ENCODE measurements at regions not wholly inside any gene's neighbourhood (a gene's known extent, or its start where the extent isn't known, plus 50 kb on each side); places are given as distances from the start of the nearest gene placed in this dataset.

DNA sequence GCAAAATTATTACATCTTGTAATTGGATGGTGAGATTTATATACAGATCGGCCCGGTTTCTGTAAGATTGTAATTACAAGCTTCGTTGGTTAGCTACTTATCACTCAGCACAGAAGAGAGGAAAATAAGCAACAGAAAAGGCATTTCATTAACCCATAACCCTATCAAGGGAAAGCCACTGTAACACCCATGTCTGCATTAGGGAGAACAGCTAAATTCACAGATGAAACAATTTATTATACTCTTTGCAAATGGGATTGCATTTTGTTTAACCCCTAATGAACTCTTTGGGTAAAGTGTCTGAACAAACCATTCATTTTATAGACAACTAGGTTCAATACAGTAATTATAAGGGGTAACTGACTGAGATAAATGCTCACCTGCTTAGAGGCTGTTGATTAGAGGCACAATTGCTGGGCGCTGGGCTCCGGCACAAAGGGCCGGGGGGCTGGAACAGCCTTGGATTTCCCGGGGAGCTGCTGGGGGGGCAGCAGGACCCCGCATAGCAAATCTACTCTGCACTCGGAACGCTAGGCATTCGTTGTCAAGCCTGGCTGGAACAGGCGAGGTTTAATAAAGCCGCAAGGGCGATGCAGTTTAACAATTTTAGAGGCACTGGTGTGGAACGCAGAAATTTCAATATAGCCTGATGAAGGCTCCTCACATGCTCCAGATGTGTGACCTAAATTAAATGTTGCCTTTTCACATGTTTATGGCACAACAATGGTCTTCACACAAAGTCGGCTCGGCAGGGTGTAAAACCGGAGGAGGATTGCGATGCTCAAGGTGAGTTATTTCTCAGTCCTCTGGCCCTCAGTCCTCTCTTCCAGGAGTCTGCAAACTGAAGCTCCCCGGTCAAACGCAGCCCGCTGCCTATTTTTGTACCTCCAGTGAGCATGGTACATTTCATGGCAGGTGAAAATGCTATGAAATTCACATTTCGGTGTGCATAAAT lies 134.0 kb upstream of the IRX6 start:
- in situ Hi-C loops (cut with HindIII; ENCODE audit: low sequenced_read_pairs): no loop called here
- DNase-seq (ENCODE audit: low spot score): no peak

DNA sequence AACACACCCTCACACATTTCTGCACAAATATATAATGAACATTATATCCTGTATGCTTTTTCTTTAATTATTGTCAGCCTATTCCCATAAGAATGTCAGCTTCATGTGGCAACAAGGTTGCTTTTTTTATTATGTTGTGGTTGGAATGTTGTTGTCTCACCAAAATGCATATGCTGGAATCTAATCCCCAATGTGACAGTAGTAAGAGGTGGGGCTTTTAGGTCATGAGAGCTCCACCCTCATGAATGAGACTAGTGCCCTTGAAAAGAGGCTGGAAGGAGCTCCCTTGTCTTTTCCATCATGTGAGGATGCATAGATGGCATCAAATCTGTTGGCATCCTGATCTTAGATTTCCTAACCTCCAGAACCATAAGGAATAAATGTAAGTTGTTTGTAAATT lies 131.3 kb upstream of the IRX6 start:
- in situ Hi-C loops (cut with HindIII; ENCODE audit: low sequenced_read_pairs): no loop called here
- no peak for DNase-seq (ENCODE audit: low spot score)

DNA sequence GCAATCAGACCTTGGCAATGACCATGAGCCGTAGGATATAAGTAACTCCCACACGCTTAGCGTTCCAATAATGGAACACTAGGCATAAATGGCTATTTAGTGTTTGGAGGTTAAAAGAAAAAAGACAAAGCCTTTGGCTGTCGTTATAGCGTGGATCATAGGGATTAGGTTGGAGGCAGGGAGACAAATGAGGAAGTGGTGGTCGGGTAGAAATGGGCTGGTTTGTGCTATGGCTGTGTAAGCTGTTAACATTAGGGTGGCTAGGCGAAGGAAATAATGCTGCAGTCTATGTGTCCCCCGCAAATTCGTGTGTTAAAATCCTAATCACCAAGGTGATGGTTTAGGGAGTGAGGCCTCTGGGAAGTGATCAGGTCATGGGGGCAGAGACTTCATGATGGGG lies 120.4 kb upstream of the IRX6 start:
- in situ Hi-C loops (cut with HindIII; ENCODE audit: low sequenced_read_pairs): no loop called here
- DNase-seq (ENCODE audit: low spot score): no peak

DNA sequence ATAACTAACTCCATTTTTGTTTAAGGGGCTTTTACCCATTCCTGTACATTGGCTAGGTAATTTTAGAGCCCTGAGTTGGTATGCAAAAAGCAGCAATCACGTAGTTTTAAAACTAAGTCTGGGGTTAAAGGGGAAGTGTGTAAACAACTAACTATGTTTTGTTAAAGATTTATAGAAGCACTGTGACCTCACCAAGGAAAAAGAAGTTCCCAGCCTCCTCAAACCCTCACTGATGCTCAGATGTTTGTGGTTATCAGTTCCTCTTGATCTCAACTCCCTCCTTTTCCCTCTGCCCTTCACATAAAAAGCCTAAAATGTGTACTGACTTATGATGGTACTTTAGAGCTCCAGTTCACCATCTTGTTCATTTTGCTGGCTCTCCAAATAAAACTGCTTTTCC lies 119.9 kb upstream of the IRX6 start:
- in situ Hi-C loops (cut with HindIII; ENCODE audit: low sequenced_read_pairs): no loop called here

DNA sequence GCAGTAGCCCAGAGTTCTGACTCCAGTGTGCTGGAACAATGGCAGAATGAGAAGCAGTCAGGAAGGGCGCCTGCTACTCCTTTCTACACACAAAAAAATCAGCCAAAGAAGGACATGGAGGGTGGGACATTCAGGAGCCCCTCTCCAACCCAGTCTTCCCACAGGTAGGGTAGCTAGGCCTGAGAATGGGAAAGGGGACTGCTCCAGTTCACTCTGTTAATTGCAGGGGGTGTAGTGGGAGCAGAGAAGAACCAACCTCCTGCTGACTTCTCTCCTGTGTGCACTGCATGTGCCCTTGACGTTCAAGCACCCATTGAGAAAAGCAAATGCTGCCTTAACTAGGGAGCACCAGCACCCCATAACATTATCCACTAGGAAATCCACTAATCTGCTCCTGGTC lies 119.1 kb upstream of the IRX6 start:
- in situ Hi-C loops (cut with HindIII; ENCODE audit: low sequenced_read_pairs): no loop called here
- DNase-seq (ENCODE audit: low spot score): no peak

More for the DNA sequence above, 119.9 kb upstream of the IRX6 start:
- DNase-seq (ENCODE audit: low spot score): no peak

DNA sequence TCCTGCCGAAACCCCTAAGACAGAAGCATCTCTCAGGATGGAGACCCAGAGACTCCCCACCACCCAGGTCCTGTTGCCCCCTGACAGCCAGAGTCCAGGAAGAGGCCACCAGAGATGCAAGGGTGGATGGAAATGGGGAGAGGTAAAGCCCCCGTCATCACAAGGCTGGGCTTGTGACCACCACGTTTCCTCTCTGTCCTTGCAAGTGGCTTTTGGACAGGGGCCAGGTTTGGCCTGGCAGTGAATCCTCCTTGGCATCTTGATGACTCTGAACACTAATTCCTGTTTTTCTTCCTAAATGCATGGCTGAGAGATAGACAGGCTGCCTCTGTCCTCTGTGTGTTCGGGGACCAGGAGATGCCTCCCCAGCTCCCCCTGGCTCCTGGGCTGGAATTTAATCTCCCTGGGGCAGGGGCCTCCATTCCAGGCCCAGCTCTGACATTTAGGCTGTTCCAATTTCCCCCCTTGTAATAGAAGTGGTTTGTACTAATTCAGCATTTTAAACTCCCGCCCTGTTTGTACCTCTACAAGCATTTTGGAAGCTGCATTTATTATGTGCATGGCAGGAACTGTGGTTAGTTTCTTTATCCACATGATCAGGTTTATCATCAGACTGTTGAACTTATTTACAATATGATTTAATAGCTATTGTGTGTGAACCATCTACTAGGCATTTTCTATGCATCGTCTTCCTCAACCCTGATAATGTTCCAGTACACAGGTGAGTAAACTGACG lies 116.1 kb upstream of the IRX6 start:
- peak; percentile 3 for DNase-seq (ENCODE audit: low spot score)
- in situ Hi-C loops (cut with HindIII; ENCODE audit: low sequenced_read_pairs): no loop called here

DNA sequence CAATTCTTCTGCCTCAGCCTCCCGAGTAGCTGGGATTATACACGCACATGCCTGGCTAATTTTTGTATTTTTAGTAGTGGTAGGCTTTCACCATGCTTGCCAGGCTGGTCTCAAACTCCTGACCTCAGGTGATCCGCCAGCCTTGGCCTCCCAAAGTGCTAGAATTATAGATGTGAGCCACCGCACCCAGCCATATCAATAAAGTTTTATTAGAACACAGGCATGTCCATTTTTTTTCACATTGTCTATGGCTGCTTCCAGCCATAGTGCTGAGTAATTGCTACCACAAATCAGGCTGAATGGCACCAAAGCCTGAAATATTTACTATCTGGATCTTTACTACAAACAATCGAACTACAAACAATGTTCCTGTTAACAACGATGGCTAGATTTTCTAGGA lies 114.4 kb upstream of the IRX6 start:
- in situ Hi-C loops (cut with HindIII; ENCODE audit: low sequenced_read_pairs): no loop called here
- no peak for DNase-seq (ENCODE audit: low spot score)

DNA sequence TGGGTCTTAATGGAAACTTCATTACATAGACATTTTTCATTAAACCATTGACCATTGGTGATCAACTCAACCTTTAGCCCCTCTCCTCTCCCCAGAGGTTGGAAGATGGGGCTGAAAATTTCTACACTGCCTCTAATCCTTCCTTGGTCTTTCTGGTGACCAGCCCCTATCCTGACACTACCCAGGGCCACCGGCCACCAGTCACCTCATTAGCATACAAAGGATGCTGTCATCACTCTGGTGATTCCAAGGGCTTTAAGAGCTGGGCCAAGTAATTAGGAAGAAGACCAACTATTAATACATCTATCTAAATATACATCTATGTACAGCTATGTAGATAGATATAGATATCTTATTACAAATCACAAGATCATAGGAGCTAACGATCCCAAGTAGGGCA lies 111.2 kb upstream of the IRX6 start:
- in situ Hi-C loops (cut with HindIII; ENCODE audit: low sequenced_read_pairs): no loop called here
- DNase-seq (ENCODE audit: low spot score): no peak

DNA sequence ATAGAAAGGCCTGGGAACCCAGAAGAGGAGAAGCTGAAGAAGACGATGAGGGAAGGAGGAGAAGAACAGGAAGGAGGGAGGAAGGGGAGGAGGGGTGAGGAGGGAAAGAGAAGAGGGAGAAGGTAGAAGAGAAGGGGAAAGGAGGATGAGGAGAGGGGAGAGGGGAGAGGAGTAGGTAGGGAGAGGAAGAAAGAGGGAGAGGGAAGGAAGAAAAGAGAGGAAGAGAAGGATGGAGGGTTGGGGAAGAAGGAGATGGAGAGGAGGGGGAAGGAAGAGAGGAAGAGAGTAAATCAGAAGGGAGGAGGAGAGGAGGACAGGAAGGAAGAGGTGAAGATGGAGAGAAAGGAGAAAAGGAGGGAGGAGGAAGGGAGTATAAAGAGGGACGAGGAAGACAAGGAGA lies 109.6 kb upstream of the IRX6 start:
- in situ Hi-C loops (cut with HindIII; ENCODE audit: low sequenced_read_pairs): no loop called here
- DNase-seq (ENCODE audit: low spot score): no peak

DNA sequence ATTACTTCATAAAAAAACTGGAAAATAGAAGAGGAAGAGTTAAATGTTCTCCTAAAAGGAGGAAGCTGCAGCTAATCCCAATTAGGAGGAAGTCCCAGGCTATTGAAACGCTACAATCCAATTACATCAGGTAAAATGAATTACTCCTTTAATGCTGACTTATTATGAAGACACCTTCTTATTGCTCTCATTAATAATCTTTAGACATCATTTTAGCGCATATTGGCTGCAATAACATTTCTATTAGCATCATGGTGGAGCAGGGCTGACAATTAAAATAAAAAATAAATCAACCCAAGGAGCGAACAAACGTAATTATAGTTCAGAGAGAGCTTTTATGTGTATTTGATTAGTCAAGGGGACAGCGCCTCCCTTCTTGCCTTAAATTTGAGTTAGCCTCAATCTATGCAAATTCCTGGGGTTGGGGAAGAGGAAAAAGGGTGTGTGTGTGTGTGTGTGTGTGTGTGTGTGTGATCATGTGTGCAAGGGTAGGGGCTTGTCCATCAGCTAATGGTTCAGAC lies 109.0 kb upstream of the IRX6 start:
- in situ Hi-C loops (cut with HindIII; ENCODE audit: low sequenced_read_pairs): no loop called here
- no peak for DNase-seq (ENCODE audit: low spot score)

DNA sequence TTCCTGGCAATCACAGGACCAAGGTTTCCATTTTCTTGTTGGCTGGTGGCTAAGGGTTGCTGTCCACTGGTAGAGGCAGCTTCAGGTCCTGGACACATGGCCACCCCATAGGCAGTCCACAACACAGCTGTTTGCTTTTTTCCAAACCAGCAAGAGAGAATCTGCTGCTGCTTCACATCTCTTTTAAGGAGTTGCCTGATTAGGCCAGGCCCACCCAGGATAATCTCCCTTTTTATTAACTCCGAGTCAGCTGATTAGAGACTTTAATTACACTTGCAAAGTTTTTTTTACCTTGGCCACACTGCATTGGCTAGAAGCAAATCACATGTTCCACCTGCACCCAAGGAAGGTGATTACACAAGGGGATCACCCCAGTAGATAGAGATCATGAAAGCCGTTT lies 106.6 kb upstream of the IRX6 start:
- in situ Hi-C loops (cut with HindIII; ENCODE audit: low sequenced_read_pairs): no loop called here
- DNase-seq (ENCODE audit: low spot score): no peak

DNA sequence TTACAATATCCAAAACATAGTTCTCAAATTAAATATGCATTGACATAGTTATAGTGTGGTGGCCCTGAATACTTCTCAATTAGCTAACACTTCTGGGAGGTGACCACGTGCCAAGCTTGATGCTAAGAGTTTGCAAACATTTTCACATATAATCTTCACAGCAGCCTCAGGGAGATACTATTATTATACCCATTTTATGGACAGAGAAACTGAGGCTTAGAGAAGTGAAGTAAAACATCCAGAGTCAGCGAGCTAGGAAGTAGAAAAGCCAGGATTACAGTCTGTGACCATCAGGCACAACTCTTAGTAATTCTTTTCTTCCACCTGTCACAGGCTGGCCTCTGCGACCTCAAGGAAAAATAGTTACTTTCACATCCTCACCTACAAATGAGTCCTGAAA lies 102.2 kb upstream of the IRX6 start:
- no peak for DNase-seq (ENCODE audit: low spot score)
- in situ Hi-C loops (cut with HindIII; ENCODE audit: low sequenced_read_pairs): no loop called here

DNA sequence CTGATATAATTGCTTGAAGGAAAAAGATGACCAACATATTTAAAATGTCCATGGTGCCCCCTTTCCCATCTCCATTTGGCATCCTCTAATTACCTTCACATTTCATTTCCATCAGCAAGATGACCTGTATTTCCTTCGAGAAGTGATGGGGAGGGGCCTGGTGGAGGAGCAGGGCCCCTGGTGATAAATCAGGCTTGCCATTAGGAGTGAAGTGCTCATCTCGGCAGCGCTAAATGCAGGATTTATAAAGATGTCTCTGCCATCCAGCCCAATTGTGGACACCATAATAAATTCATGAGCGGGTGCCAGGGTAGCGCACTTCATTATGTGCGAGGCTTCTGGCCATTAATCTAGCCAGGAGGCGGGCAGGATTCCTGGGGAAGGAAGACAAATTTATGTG lies 101.5 kb upstream of the IRX6 start:
- in situ Hi-C loops (cut with HindIII; ENCODE audit: low sequenced_read_pairs): no loop called here

DNA sequence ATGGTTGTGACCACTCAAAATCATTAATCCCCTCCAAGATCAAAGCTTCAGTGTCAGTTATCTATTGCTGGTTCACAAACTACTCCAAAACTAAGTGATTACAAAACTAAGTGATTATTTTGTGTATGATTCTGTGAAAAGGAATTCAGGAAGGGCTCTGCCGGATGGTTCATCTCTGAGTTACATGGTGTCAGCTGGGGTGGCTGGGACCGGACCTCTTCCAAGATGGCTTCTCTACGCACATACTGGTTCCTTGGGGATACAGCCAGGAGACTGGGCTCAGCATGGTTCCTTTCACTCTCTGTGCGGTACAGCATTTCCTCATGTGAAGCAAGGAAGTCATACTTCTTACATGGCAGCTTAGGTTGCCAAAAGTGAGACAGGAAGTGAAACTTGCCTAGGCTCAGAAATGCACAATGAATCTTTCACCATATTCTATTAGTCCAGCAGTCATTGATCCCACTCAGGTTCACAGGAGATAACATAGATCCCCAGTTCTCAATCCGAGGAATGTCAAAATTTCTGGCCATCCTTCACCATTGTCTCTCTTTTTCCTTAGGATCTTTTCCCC lies 97.9 kb upstream of the IRX6 start:
- in situ Hi-C loops (cut with HindIII; ENCODE audit: low sequenced_read_pairs): no loop called here
- no peak for DNase-seq (ENCODE audit: low spot score)

More for the DNA sequence above, 101.5 kb upstream of the IRX6 start:
- no peak for DNase-seq (ENCODE audit: low spot score)

DNA sequence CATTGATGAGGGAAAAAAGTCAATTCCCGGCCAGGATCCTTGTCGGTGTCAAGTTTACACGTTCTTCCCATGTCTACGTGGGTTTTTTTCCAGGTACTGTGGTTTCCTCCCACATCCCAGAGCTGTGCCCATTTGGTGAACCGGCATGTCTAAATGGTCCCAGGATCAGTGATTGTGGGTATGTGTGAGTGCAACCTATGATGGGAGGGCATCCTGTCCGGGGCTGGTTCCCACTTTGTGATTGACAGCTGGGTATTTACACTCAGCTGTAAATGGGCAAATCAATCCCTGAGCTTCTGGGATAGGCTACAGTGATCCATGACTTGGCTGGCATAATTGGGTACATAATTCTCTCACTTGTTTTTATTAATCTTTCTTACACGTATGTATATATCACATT lies 91.2 kb upstream of the IRX6 start:
- no peak for DNase-seq (ENCODE audit: low spot score)
- in situ Hi-C loops (cut with HindIII; ENCODE audit: low sequenced_read_pairs): no loop called here

DNA sequence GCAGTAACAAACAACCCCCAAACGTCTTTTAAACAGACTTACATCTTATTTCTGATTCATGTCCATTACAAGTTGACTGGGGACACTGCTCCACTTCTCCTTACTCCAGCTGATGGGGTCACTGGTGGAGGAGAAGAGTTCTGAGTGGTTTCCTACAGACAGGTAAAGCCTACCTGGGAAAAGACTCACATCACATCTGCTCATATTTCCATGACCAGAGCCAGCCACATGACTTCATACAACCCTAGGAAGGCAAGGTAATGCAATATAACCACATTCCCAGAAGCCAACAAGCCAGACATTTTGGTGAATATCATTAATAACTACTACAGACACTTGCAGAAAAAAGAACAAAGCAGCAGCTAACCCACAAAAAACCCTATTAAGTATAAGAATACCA lies 90.5 kb upstream of the IRX6 start:
- DNase-seq (ENCODE audit: low spot score): no peak
- in situ Hi-C loops (cut with HindIII; ENCODE audit: low sequenced_read_pairs): no loop called here

DNA sequence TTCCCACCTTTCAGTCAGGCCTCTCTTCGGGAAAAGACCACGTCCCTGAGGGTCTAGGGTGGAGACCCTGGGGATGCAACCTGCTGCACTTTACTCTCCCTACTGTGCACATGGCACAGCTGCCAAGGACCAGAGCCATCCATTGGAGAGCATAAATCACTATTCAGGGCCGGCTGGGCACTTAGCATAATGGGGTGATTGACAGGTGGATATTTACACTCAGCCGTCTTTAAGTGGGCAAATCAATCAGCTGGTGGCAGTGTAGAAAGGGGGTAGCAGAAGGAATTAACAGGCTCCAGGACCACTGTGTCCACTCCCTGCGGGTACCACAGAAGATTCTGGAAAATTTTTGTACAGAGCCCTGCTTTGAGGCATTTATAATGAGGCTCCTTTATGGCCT lies 87.3 kb upstream of the IRX6 start:
- in situ Hi-C loops (cut with HindIII; ENCODE audit: low sequenced_read_pairs): no loop called here
- no peak for DNase-seq (ENCODE audit: low spot score)

DNA sequence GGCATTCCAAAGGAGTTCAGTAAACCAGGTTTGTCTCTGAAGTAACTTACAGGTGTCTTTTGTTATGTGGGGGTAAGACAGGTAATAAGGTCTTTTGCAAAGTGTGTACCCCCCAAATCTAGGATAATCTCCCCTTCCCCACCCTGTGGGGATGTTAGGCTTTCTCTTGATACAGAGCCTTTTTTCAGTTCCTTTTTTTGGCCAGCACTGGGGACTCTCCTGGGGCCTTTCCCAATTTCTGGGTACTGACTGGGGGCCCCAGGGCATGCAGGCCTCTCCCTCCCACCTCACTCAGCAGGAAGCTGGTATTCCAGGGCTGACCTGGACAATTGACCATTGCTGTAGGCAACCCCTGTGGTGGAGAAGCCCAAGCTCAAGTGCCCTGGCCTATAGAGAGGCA lies 84.3 kb upstream of the IRX6 start:
- in situ Hi-C loops (cut with HindIII; ENCODE audit: low sequenced_read_pairs): no loop called here
- DNase-seq (ENCODE audit: low spot score): no peak

DNA sequence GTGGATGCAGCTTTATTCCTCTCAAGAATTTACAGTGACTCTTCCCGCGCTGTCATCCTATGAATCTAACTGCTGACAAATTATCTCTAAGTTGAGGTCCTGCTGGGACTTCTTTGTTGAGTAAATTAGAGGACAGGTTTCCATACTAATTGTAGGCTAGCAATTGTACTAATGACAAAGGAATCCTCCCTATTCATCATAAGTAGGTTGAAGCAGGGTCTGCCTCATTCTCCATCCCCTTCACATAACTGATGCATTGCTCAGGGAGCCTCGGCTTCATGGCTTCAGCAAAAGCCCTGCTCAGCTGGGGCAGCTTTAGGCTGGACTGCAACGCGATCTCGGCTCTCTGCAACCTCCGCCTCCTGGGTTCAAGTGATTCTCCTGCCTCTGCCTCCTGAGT lies 83.1 kb upstream of the IRX6 start:
- in situ Hi-C loops (cut with HindIII; ENCODE audit: low sequenced_read_pairs): no loop called here
- DNase-seq (ENCODE audit: low spot score): no peak

DNA sequence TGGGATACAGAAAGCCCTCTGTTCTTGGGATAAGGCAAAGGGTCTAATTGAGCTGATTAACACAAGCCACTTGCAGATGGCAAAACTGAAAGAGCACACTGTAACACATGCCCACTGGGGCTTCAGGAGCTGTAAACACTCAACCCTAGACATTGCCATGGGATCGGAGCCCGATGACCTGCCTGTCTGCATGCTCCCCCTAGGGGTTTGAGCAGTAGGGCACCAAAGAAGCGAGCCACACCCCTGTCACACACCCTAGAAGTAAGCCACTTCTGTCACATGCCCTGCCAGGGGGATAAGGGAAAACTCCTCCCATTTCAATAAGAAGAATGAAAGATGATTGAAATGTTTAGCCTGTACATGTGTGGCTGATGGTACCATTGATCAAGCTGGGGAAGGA lies 81.3 kb upstream of the IRX6 start:
- in situ Hi-C loops (cut with HindIII; ENCODE audit: low sequenced_read_pairs): no loop called here
- no peak for DNase-seq (ENCODE audit: low spot score)

Data from G401 (cell line).